ENCODE measurements at regions not wholly inside any gene's neighbourhood (a gene's known extent, or its start where the extent isn't known, plus 50 kb on each side); places are given as distances from the start of the nearest gene placed in this dataset.

DNA sequence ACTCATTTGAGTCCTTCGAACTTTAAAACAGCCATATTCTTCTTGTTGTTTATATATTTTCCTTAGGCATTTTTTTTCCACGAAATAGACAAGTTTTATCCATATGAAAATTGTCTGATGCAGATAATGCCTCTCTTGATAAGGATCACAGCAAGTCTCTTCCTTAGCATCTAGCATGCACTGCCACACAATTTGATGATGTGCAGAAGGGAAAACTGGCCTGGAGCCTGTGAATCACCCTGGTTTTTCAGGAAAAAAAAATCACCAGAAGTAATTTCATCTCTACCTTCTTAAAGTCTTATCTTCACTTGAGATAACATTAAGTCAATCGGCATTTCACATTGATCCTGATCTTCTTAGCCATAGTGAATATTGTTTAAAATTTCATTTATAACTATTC is 199.8 kb downstream of the TENT5A start:
- Mint-ChIP-seq H3K4me3 (ENCODE audit: unreplicated experiment) (no peak overlapping the region), H3K27me3 (ENCODE audit: unreplicated experiment) (no peaks in the 10 kb centered on the region), H3K4me1 (ENCODE audit: unreplicated experiment) (peaks cover 10% of the 10 kb centered on the region), H3K9me3 (ENCODE audit: unreplicated experiment) (no peaks in the 10 kb centered on the region), H3K36me3 (ENCODE audit: unreplicated experiment) (peaks cover 2% of the 10 kb centered on the region), H3K27ac (ENCODE audit: unreplicated experiment) (no peak overlapping the region)
- no peak for DNase-seq (ENCODE audit: extremely low spot score, unreplicated experiment)
- TF ChIP-seq, protein P1, sequence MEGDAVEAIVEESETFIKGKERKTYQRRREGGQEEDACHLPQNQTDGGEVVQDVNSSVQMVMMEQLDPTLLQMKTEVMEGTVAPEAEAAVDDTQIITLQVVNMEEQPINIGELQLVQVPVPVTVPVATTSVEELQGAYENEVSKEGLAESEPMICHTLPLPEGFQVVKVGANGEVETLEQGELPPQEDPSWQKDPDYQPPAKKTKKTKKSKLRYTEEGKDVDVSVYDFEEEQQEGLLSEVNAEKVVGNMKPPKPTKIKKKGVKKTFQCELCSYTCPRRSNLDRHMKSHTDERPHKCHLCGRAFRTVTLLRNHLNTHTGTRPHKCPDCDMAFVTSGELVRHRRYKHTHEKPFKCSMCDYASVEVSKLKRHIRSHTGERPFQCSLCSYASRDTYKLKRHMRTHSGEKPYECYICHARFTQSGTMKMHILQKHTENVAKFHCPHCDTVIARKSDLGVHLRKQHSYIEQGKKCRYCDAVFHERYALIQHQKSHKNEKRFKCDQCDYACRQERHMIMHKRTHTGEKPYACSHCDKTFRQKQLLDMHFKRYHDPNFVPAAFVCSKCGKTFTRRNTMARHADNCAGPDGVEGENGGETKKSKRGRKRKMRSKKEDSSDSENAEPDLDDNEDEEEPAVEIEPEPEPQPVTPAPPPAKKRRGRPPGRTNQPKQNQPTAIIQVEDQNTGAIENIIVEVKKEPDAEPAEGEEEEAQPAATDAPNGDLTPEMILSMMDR (IDR thresholded peaks at IDR 0.05): no peak

DNA sequence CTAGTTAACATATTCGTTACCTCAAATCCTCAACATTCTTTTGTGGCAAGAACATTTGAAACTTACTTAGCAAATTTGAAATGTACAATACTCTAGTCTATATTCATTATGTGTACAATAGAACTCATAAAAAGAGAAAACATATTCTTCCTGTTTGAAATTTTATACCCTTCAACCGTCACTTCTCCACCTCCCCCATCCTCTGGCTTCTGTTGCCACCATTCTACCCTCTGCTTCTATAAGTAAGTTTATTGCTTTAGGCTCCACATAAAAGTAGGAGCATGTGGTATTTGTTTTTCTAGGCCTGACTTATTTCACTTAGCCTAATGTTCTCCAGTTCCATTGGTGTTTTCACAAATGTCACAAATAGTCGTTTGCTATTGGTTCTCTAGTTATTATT is 205.3 kb downstream of the TENT5A start:
- H3K4me1 Mint-ChIP-seq (ENCODE audit: unreplicated experiment): peaks cover 19% of the 10 kb centered on the region
- DNase-seq (ENCODE audit: extremely low spot score, unreplicated experiment): no peak
- no peak overlapping the region for H3K27ac Mint-ChIP-seq (ENCODE audit: unreplicated experiment)
- H3K9me3 Mint-ChIP-seq (ENCODE audit: unreplicated experiment): peaks cover 3% of the 10 kb centered on the region
- H3K36me3 Mint-ChIP-seq (ENCODE audit: unreplicated experiment): peaks cover 2% of the 10 kb centered on the region
- no peaks in the 10 kb centered on the region for H3K27me3 Mint-ChIP-seq (ENCODE audit: unreplicated experiment)
- H3K4me3 Mint-ChIP-seq (ENCODE audit: unreplicated experiment): no peak overlapping the region
- TF ChIP-seq, protein P1 (IDR thresholded peaks at IDR 0.05): no peak

DNA sequence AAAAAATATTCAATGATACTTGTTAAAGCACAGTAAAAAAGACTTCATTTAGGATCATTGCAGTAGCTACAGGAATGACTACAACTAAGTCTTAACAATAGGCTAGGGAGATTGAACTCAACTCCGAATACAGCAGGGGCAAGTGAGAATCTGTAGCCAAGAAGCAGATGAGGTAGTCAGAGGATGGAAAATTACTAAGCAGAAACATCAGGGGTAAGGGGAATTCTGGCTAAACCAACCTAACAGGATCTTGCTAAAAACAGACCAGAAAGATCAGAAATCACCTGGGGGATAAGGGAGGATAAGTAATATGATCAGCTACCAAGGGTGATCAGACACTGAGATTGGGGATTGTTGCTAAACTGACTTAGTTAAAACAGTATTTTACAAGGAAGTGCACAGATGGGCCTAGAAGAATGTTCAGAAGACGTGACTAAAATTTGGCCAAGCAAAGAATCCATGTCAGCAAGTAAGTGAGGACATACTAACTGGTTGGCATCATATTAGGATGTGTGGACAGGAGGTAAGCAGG is 217.5 kb downstream of the TENT5A start:
- no peak overlapping the region for H3K4me3 Mint-ChIP-seq (ENCODE audit: unreplicated experiment)
- H3K4me1 Mint-ChIP-seq (ENCODE audit: unreplicated experiment): peaks cover 3% of the 10 kb centered on the region
- peaks cover 7% of the 10 kb centered on the region for H3K27me3 Mint-ChIP-seq (ENCODE audit: unreplicated experiment)
- no peaks in the 10 kb centered on the region for H3K36me3 Mint-ChIP-seq (ENCODE audit: unreplicated experiment)
- TF ChIP-seq, protein P1 (IDR thresholded peaks at IDR 0.05): no peak
- no peak overlapping the region for H3K27ac Mint-ChIP-seq (ENCODE audit: unreplicated experiment)
- no peak for DNase-seq (ENCODE audit: extremely low spot score, unreplicated experiment)
- no peaks in the 10 kb centered on the region for H3K9me3 Mint-ChIP-seq (ENCODE audit: unreplicated experiment)

DNA sequence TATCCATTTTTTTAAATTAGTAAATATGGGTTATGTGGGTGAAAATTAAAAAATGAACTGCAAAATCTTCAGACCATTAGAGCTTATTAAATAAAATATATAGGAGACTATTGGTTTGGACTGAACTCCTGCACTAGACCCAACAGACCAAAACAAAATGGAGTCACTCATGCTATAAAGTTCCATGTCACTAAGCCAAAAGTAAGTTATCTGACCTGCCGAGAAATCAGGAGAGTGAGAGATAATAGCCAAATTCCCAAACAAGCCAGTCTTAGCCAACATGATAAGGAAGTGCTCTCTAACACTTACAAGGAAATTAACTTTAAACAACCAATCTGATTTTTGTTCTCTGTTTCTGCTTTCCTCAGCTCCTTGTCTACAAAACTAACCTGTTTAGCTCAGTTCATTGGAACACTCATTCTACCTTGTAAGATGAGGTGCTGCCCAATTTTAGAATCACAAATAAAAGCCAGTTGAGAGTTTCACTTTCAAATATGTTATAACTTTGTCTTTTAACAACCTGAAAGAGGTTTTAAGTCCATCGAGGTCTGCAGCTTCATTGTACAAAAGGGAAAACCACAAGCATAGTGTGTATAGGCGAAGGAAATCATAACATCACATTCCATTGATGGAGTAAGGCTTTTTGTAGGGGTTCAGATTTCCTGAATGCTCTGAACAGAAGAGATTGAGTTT is 220.5 kb downstream of the TENT5A start:
- Mint-ChIP-seq H3K27me3 (ENCODE audit: unreplicated experiment) (peaks cover 8% of the 10 kb centered on the region), H3K27ac (ENCODE audit: unreplicated experiment) (no peak overlapping the region), H3K4me3 (ENCODE audit: unreplicated experiment) (no peak overlapping the region), H3K9me3 (ENCODE audit: unreplicated experiment) (no peaks in the 10 kb centered on the region), H3K36me3 (ENCODE audit: unreplicated experiment) (no peaks in the 10 kb centered on the region), H3K4me1 (ENCODE audit: unreplicated experiment) (peaks cover 3% of the 10 kb centered on the region)
- no peak for DNase-seq (ENCODE audit: extremely low spot score, unreplicated experiment)
- TF ChIP-seq, protein P1 (IDR thresholded peaks at IDR 0.05): no peak

DNA sequence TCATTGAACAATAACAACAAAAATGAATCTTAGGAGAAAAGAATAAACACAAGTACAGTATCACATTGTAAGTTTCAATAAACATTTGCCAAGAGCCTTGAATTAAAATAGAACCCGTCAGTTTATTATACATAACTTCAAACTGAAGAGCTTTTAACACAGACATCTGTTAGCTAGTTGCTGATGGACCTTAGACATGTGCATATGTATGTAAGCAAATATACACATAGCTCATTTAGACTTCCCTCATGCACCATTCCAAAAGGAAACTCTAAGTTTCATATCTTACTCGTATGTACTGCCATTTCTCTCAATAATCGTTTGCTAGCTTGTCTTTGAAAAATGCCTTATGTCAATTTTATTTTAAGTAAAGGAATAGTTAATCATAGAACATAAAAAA is 235.0 kb downstream of the TENT5A start:
- H3K4me3 Mint-ChIP-seq (ENCODE audit: unreplicated experiment): no peak overlapping the region
- peaks cover 6% of the 10 kb centered on the region for H3K27me3 Mint-ChIP-seq (ENCODE audit: unreplicated experiment)
- no peaks in the 10 kb centered on the region for H3K36me3 Mint-ChIP-seq (ENCODE audit: unreplicated experiment)
- H3K9me3 Mint-ChIP-seq (ENCODE audit: unreplicated experiment): no peaks in the 10 kb centered on the region
- H3K4me1 Mint-ChIP-seq (ENCODE audit: unreplicated experiment): no peaks in the 10 kb centered on the region
- no peak for DNase-seq (ENCODE audit: extremely low spot score, unreplicated experiment)
- no peak overlapping the region for H3K27ac Mint-ChIP-seq (ENCODE audit: unreplicated experiment)
- TF ChIP-seq, protein P1 (IDR thresholded peaks at IDR 0.05): no peak

Measured in osteocyte (in vitro differentiated cells).